ENCODE measurements at regions not wholly inside any gene's neighbourhood (a gene's known extent, or its start where the extent isn't known, plus 50 kb on each side); places are given as distances from the start of the nearest gene placed in this dataset.

- TF ChIP-seq CTCF (IDR thresholded peaks at IDR 0.05), result no peak
- TF ChIP-seq POLR2A (IDR thresholded peaks at IDR 0.05), result no peak
Measured at GRCh38 chr6:82779041-82779440, 286.6 kb downstream of the UBE3D start.

Measured in right lobe of liver (tissue), 4 donors.